ENCODE measurements at regions not wholly inside any gene's neighbourhood (a gene's known extent, or its start where the extent isn't known, plus 50 kb on each side); places are given as distances from the start of the nearest gene placed in this dataset.

- TF ChIP-seq POLR2A (IDR thresholded peaks at IDR 0.05; ENCODE audit: low read depth, low read length) (no peak), POLR2AphosphoS5 (IDR thresholded peaks at IDR 0.05; ENCODE audit: low read depth, low read length) (no peak), SPI1 (IDR thresholded peaks at IDR 0.05; ENCODE audit: low read depth, low read length) (no peak)
Measured at GRCh38 chr5:154557548-154557947, 79.5 kb upstream of the HAND1 start.
